Amniotic stem cell (primary cell): ENCODE measurements at regions not wholly inside any gene's neighbourhood (a gene's known extent, or its start where the extent isn't known, plus 50 kb on each side); places are given as distances from the start of the nearest gene placed in this dataset.
"Not testable (repeated sequence)": the region's sequence is repeated elsewhere in the genome, so short reads cannot be mapped to it uniquely, and the experiment has no call there.

ENCODE experiments used
- DNase-seq: peaks from one replicate; lab custom pipeline; 2025; lab: John Stamatoyannopoulos, UW

DNA sequence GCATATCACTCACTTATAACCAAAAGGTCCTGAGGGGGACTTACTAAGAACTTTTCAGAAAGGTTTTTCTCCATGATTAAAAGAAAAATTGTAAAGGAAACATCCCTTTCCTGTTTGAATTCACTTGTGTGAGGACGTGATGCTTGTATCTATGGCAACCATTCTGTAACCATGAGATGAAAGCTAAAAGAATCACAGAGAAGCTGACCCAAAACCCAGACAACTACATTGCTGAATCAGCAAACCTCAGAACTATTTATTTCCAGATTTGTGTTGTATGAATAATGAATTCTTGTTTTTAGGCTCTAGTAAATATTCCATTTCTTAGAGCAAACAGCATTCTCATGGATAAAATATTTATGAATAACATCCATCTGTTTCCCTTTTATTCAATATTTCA, 91.2 kb downstream of the RCHY1 start:
- DNase-seq, result no peak

- DNase-seq, result no peak
These were observed 101.5 kb downstream of the RCHY1 start for GRCh38 chr4:75412746-75413145.

DNA sequence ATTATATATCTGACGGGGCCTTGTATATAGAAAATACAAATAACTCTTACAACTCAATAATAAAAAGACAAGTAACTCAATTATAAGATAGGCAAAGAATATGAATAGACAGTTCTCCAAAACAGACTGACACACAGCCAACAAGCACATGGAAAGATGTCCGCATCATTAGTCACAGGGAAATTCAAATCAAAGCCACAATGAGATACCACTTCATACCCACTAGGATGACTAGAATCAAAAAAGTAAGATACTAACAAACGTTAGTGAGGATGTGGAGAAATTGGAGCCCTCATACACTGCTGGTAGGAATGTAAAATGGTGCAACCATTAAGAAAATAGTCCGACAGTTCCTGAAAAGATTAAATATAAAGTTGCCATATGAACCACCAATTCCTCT, 115.7 kb downstream of the RCHY1 start:
- DNase-seq, result no peak

GRCh38 chr4:75391489-75392166, 122.6 kb downstream of the RCHY1 start:
- DNase-seq, result no peak

DNA sequence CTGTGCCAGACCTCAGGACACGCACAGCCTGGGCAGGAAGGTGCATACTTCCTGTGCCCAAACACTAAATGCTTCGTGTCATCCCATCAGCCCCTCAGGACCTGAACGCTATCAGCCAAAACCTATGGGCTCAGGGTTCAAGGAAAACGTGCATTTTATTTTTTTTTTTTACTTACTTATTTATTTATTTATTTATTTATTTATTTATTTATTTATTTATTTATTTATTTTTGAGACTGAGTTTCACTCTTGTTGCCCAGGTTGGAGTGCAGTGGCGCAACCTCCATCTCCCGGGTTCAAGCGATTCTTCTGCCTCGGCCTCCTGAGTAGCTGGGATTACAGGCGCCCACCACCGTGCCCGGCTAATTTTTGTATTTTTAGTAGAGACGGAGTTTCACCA, 127.8 kb downstream of the RCHY1 start:
- DNase-seq, result not testable (repeated sequence)

DNA sequence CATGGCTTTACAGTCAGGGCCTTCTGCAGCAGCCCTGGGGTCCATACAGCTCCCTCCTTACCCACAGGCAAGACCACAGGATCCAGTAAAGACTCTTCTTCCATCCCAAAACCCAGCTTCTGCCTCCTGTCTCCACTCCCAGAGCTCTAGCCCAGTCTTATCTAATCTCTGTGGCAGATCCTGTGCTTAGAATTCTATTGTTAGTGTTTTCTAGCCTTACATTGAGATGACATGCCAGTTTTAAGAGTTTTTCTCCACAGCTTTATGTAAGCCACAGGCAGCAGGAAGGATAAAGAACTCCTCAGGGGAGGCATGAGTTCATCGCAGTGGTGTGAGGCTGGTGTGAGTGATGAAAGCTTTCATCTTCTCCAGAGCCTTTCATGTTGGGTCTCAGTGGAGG, 129.1 kb downstream of the RCHY1 start:
- no peak for DNase-seq

DNA sequence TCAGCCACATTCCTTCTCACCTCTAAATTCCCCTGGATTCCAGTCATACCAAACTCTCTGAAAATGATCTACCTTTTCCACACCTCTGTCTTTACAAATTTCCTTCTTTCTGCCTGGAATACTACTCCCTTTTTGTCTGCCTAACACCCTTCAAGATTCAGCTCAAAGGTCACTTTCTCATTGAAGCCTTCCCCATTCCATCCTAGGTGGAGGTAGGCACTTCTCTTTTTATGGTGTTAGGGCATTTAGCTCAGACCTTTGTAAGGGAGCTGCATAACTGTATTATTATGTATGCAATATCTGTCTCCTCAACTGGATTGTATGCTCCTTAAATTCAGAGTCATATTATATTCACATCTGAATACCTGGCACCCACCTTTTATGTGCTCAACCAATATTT, 137.7 kb downstream of the RCHY1 start:
- DNase-seq, result no peak

GRCh38 chr4:75371915-75372314, 142.3 kb downstream of the RCHY1 start:
- no peak for DNase-seq

DNA sequence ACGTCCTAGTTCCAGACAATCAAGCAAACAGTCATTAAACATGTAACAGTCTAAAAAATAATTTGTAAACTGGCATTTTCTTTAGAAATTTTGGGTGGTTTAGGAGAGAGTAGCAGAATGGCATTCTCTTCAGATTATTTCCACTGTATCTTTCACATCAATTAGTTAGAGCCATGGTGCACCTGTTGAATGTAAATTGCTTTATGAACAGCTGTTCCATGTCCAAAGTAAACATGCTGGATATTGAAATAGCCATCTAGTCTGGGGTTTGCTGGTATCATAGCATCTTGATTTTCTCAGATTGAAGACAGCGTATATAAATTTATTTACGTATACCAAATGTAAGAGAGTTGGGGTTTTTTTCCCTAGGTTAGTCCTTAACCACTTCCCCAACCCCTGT, 143.6 kb downstream of the RCHY1 start:
- no peak for DNase-seq

DNA sequence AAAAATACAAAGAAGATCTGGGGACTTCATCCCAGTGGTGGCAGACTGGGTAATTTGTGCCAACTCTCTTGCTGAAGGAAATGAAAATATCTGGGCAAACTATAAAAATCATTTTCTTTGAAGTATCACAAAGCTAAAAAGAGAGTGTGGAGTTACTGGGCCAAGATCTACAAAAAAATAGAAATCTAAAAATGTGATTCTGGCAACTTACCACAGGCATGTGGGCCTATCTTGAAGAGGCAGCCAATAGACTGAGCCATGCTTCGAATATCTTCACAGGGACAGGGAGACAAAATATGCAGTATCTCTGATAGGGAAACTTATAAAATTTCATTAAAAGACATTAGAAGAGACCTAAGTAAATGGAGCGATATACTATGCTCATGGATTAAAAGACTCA, 168.8 kb downstream of the RCHY1 start:
- no peak for DNase-seq

DNA sequence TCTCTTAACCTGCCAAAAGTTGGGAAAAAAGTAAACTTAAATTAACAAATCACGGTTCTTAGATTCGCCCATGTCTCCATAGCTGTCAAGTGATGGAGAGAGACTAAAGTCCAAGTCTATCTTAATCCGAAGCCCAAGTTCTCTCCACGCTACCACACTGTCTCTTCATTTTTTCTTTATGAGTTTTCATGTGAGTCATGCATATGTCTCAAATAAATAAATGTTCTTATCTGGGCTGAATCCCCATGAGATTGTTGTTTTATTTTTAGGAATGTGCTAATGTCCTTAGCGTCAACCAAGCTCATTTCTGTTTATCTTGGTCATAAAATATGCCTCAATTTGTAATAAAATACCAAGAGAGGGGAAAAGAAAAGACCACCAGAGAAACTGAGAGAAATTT, 169.3 kb downstream of the RCHY1 start:
- DNase-seq, result peak; percentile 35

GRCh38 chr4:75343333-75343732, 170.9 kb downstream of the RCHY1 start:
- no peak for DNase-seq

DNA sequence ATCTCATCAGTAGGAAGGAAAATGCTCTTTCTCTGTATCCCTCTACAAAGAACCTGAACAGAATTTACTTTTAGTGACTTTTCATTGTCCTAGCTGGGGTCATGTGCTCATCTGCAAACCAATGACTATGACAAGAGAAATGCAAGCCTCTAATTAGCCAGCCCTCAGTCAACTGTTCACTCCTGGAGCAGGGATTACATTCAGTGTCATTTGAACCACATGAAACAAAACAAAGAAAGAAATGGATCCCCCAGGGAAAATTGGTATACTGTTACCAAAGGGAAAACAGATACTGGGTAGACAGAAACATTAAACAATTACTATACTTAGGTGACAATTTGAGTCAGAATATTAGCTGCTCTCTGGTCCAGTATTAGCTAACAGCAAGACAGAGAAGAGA, 173.6 kb downstream of the RCHY1 start:
- DNase-seq, result no peak

DNA sequence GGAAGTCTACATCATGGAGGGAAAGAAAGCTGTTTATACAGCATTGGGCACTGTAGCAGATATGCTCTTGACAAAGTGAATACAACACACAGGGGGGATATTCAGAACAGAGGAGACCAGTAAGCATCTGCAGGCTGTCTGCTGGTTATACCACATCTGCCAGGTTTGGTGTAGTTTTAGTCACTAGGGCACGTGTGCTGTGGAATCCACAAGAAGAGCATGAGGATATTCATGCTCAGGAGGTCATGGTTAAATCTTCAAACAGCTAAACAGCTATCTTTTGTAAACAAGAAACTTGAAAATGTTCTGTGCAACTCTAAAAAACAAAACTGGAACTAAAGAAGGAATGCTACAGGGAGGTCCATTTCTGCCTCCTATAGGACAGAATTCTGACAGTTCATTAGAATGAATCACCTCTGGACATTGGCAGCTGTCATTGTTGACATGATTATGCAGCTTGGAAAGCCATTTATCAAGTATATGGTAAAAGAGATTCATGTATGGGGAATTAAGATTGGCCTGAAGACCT, 175.8 kb downstream of the RCHY1 start:
- DNase-seq, result no peak

DNA sequence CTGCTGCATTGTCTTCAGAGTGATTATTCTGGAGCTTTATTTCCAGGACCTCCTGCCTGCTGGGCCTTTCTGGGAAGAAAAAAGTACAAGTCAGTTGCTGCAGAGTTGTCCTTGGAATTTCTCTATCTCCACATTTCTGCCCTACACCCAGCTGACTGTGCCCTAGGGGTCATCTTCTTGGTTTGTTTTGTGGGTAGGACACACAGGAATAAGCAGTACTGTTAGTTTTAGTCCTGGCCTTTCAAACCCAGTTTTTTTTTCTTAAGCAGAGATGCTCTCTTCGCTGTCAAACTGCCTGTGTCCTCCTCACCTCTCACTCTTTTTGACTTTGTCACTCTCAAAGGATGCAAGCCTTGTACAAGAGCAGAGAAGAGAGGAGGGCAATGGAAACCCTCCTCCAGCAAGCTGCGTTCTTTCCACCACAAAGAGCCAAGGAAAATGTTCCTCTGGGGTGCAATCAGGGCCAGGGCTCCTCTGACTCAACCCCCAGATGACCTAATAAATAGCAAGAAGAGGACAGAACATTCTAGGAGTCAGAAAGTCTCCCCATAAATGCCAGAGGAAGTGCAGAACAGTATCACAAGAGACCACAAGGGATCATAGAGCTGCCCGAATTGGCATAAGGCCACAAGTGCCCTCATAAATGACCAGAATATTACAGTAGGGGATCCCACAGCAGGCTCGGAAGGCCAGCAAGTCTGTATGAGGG, 186.2 kb downstream of the RCHY1 start:
- no peak for DNase-seq

DNA sequence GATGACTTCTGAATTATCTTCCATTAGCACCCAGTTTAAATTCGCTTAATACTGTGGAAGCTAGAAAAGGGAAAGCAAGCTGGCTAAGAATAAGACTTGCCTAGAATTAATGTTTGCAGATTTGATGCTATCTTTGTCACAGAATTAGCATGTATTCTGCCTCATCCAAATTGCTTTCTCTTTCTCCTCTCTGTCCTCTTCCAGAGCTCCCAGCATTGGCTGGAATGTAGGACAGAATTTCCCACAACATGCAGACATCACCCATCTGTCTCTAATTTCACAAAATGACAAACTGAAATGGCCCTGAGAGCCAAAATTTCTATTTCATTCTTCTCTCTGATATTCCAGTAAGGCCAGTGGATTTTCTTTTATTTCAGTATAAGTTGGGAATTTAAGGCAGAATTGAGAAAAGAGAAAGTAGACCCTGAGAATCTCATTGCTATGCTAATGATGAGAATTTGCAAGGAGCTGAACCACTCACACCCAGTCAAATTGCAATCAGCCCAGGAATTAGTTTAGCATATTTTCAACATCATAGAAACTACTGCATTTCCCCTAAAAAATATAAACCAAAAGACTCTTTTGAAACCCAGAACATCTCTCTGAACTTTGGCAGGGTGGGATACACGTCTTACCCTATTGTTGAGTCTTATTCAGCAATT, 188.8 kb downstream of the RCHY1 start:
- DNase-seq, result no peak

DNA sequence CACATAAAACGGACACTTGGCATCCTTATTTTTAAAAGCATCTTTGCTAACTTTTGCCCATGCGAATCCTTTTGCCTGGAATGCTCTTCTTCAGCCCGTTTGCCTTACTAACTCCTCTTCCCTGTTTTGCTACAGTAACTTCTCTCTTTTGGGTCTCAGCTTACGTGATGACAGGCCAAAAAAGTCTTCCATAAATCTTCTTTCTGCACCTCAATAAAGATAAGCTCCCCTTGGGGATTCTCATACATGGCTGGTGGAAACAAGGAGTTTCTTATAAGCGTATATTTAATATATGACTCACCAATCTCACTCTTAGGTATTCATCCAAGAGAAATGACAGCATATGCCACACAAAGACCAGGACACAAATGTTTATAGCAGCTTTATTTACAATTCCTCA, 192.7 kb downstream of the RCHY1 start:
- no peak for DNase-seq

DNA sequence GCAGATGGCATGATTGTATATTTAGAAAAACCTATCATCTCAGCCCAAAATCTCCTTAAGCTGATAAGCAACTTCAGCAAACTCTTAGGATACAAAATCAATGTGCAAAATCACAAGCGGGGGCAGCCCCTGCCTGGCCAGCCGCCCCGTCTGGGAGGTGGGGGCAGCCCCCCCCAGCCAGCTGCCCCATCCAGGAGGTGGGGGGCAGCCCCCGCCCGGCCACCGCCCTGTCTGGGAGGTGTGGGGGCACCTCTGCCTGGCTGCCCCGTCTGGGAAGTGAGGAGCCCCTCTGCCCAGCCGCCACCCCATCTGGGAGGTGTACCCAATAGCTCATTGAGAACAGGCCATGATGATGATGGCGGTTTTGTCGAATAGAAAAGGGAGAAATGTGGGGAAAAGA, 196.6 kb downstream of the RCHY1 start:
- not testable (repeated sequence) for DNase-seq

- DNase-seq, result no peak
These were observed 206.2 kb downstream of the RCHY1 start for GRCh38 chr4:75308049-75308448.

GRCh38 chr4:75306506-75306905, 207.7 kb downstream of the RCHY1 start:
- DNase-seq, result no peak

DNA sequence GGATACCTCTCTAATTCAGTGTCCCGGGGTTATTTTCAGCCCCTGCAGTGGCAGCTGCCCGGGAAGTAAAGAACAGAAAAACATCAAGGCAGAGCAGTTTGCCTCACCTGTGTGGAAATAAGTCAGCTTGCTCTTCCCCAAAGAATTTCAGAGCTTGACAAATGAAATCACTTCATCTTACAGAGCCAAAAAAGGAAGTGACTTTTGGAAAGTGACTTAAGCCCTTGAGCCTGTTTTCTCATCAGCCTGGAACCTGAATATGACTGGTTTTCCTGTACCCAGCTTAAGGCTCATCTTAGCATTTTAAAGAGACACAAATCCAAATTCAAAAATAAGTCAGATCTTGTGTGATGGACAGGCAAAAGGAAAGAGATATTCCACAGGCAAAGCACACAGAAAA, 211.6 kb downstream of the RCHY1 start:
- no peak for DNase-seq

- no peak for DNase-seq
These were observed 224.2 kb downstream of the RCHY1 start for GRCh38 chr4:75289914-75290582.
